ENCODE measurements at regions not wholly inside any gene's neighbourhood (a gene's known extent, or its start where the extent isn't known, plus 50 kb on each side); places are given as distances from the start of the nearest gene placed in this dataset.

GRCh38 chr16:85248857-85249256, 136.6 kb upstream of the CIBAR2 start:
- TF ChIP-seq TAF1 (IDR thresholded peaks at IDR 0.05; ENCODE audit: borderline replicate concordance, insufficient read depth, low read length) = no peak
- no peak for TF ChIP-seq SIN3A (IDR thresholded peaks at IDR 0.05; ENCODE audit: borderline replicate concordance, insufficient read depth, low read length)
- no peak for TF ChIP-seq POLR2AphosphoS5 (IDR thresholded peaks at IDR 0.05; ENCODE audit: low read depth, low read length)
- TF ChIP-seq REST (IDR thresholded peaks at IDR 0.05; ENCODE audit: insufficient read depth in 1 of 2, low read depth in 2 of 2, low read length in 2 of 2) = no peak
- TF ChIP-seq FOXP2 (optimal IDR thresholded peaks at IDR 0.05; ENCODE audit: borderline replicate concordance, extremely low read depth, extremely low read length, insufficient read depth) = no peak
